PFSK-1 (cell line): ENCODE measurements at regions not wholly inside any gene's neighbourhood (a gene's known extent, or its start where the extent isn't known, plus 50 kb on each side); places are given as distances from the start of the nearest gene placed in this dataset.

Experiments
- FOXP2 ChIP-seq: optimal IDR thresholded peaks from 2 replicates; pipeline ENCODE3; 2011; ENCODE audit warnings: borderline replicate concordance, control low read depth, inconsistent platforms; ENCODE audit not compliant: insufficient read depth; ENCODE audit errors: extremely low read length, extremely low read depth
- POLR2AphosphoS5 ChIP-seq: IDR thresholded peaks from 2 replicates; pipeline ENCODE4 v1.6.1; 2012; ENCODE audit warnings: low read depth, mild to moderate bottlenecking, control low read depth, low read length, moderate library complexity
- SIN3A ChIP-seq: IDR thresholded peaks from 2 replicates; pipeline ENCODE4 v1.6.1; 2012; ENCODE audit warnings: mild to moderate bottlenecking, low read length, moderate library complexity, borderline replicate concordance; ENCODE audit not compliant: insufficient read depth
- TAF1 ChIP-seq: IDR thresholded peaks from 2 replicates; pipeline ENCODE4 v1.6.1; 2012; ENCODE audit warnings: low read length, control low read depth, borderline replicate concordance; ENCODE audit not compliant: insufficient read depth
- TF ChIP-seq, protein P1 (sequence below), 2 experiments: IDR thresholded peaks; 2 replicates each; pipeline versions ENCODE4 v1.6.1 to v1.8.0; 2011 to 2012; ENCODE audit warnings: low read depth in 2 of 2, low read length in 2 of 2, control low read depth in 1 of 2, inconsistent platforms in 1 of 2, mild to moderate bottlenecking in 1 of 2, moderate library complexity in 1 of 2; ENCODE audit not compliant: insufficient read depth in 1 of 2

DNA sequence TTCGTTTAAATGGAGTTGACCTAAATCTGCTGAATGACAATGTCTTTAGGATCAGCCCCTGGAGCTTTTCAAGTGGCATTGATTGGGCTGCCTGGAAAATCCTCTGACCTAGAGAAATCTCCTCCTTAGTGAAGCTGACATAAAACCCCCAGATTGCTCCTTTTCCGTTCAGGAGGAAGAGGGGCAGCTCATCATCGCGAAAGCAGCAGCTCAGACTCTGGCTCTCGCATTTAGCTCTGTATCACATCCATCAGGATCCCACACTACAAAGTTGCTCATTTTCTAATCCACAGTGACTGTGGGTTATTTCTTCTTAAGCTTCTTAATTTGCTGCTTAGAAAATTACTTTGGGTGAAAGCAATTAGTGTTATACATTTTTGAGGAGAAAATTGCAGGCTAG is 373.7 kb downstream of the ENC1 start:
- no peak for TF ChIP-seq SIN3A
- no peak for TF ChIP-seq POLR2AphosphoS5
- TF ChIP-seq TAF1 = no peak
- no peak for TF ChIP-seq FOXP2
- TF ChIP-seq, protein P1, sequence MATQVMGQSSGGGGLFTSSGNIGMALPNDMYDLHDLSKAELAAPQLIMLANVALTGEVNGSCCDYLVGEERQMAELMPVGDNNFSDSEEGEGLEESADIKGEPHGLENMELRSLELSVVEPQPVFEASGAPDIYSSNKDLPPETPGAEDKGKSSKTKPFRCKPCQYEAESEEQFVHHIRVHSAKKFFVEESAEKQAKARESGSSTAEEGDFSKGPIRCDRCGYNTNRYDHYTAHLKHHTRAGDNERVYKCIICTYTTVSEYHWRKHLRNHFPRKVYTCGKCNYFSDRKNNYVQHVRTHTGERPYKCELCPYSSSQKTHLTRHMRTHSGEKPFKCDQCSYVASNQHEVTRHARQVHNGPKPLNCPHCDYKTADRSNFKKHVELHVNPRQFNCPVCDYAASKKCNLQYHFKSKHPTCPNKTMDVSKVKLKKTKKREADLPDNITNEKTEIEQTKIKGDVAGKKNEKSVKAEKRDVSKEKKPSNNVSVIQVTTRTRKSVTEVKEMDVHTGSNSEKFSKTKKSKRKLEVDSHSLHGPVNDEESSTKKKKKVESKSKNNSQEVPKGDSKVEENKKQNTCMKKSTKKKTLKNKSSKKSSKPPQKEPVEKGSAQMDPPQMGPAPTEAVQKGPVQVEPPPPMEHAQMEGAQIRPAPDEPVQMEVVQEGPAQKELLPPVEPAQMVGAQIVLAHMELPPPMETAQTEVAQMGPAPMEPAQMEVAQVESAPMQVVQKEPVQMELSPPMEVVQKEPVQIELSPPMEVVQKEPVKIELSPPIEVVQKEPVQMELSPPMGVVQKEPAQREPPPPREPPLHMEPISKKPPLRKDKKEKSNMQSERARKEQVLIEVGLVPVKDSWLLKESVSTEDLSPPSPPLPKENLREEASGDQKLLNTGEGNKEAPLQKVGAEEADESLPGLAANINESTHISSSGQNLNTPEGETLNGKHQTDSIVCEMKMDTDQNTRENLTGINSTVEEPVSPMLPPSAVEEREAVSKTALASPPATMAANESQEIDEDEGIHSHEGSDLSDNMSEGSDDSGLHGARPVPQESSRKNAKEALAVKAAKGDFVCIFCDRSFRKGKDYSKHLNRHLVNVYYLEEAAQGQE (IDR thresholded peaks at IDR 0.05; ENCODE audit: insufficient read depth in 1 of 2, low read depth in 2 of 2, low read length in 2 of 2) = no peak

DNA sequence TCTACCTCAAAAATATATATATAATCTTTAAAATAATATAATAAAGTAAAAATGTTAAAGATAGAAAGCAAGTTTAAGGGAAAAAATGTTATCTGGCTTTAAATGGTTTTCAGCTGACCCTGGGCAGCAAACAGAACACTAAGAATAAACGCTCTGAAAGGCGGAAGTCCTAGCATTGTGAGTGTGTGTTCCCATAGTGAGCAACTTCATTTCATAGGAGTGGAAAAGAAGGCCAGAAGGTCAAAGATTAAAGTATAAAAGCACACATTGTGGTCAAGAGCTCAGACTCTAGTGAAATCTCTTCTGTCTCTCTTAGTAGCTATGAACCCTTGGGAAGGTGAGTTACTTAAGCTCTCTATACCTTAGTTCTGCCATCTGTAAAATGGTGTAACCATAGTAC is 374.4 kb downstream of the ENC1 start:
- TF ChIP-seq SIN3A (no peak), POLR2AphosphoS5 (no peak), TAF1 (no peak), FOXP2 (no peak)
- TF ChIP-seq, protein P1 (IDR thresholded peaks at IDR 0.05; ENCODE audit: insufficient read depth in 1 of 2, low read depth in 2 of 2, low read length in 2 of 2) = no peak

DNA sequence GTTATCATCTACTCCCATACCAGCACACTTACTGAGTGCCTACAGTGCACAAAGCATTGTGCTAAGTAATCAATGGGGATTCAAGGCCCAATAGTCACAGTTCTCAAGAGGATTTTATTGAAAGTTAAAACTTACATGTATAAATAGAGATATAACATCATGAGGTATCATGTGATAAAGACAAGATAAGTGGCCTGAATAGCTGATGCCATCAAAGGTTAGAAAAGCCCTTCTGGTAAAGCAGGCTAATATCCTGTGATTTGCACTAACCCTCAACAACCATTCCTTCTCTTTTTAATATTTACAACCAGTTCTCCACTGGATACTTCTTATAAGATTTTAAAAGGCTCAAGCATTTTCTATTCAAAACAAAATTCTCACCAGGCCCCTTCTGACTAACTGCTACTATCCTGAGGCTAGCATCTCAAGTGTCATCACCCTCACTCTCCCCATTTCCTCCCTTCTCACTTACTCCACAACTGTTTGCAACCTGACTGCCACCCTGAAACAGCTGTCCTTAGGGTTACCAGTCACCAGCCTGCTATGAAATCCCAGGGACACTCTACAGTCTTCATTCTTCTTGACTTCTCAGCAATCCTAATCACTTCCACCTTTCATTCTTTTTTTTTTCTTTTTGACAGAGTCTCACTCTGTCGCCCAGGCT is 377.9 kb downstream of the ENC1 start:
- TF ChIP-seq SIN3A (no peak), POLR2AphosphoS5 (no peak)

DNA sequence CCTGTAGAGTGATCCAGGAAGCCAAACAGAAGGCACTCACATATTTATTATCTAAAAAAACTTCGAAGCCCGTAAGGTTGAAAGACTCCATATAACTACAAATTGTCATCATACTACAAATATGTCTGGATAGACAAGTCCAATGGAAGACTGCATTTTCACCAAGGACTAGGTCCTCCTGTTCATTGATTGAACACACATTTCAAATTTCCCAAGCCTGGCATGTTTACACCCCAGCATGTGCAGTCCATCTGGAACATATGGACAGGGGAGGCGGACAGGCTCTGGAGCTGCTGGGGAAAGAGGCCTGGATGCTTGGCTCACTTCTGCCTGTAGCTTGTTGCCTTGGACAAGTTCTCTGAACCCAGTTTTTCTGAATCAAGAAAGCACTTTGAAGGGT is 378.7 kb downstream of the ENC1 start:
- TF ChIP-seq TAF1 = no peak
- TF ChIP-seq, protein P1 (IDR thresholded peaks at IDR 0.05; ENCODE audit: insufficient read depth in 1 of 2, low read depth in 2 of 2, low read length in 2 of 2) = no peak
- no peak for TF ChIP-seq POLR2AphosphoS5
- no peak for TF ChIP-seq SIN3A
- TF ChIP-seq FOXP2 = no peak

DNA sequence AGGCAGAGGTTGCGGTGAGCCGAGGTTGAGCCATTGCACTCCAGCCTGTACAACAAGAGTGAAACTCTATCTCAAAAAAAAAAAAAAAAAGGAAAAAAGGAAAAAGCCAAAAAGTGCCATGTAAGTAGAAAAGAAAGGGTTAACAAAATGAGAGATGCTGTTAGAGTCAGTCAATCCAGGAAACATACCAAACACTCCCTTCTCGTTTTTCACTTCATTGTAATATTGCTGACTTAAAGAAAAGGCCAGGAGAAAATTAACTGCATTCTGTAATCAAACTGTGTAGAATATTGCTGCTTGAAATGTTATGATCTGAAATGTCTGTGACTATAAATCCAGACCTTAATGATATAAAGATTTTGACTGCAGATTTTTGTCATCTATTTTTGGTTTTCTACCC is 379.1 kb downstream of the ENC1 start:
- TF ChIP-seq TAF1 = no peak
- TF ChIP-seq, protein P1 (IDR thresholded peaks at IDR 0.05; ENCODE audit: insufficient read depth in 1 of 2, low read depth in 2 of 2, low read length in 2 of 2) = no peak

DNA sequence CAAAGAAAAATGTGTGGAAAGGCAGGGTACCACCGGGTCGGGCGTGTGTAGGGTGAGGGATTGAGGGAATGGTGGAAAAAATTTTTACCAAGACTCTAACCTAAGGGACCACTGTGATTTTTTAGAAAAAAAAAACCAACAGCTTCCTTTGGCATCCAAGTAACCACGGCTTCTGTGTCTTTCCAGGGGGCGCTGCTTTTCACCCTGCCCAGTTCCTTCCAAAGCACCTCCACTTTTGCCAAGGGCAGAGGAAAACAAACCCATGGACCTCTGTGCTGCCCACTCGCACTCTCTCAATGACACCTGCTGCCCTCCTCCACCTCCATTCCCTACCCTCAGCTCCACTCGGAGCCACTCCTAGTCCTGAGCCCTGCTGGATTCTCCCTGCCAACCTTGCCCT is 381.0 kb downstream of the ENC1 start:
- TF ChIP-seq FOXP2 = no peak
